ENCODE measurements at regions not wholly inside any gene's neighbourhood (a gene's known extent, or its start where the extent isn't known, plus 50 kb on each side); places are given as distances from the start of the nearest gene placed in this dataset.

DNA sequence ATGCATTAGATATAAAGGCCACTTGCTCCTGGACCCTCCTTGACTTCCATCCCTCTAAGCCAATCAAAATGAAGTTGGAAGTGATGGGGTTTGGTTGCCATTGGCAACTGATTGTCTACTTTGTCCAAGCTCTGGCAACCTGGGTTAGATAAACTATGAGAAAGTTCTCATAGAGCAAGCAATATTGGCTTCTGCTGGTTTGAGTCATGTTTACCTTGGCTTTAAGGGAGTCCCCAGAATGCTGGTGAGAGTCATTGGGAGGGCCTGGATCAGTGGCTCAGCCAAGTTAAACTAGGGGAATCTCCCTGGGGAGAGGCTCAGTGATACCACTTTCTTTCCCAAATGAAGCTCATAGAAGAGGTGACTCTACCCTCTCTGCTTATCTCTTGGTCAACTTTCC, 176.3 kb upstream of the ROPN1 start:
- TF ChIP-seq, protein P1, sequence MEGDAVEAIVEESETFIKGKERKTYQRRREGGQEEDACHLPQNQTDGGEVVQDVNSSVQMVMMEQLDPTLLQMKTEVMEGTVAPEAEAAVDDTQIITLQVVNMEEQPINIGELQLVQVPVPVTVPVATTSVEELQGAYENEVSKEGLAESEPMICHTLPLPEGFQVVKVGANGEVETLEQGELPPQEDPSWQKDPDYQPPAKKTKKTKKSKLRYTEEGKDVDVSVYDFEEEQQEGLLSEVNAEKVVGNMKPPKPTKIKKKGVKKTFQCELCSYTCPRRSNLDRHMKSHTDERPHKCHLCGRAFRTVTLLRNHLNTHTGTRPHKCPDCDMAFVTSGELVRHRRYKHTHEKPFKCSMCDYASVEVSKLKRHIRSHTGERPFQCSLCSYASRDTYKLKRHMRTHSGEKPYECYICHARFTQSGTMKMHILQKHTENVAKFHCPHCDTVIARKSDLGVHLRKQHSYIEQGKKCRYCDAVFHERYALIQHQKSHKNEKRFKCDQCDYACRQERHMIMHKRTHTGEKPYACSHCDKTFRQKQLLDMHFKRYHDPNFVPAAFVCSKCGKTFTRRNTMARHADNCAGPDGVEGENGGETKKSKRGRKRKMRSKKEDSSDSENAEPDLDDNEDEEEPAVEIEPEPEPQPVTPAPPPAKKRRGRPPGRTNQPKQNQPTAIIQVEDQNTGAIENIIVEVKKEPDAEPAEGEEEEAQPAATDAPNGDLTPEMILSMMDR (IDR thresholded peaks at IDR 0.05; ENCODE audit: control extremely low read depth in 1 of 3, insufficient read depth in 1 of 3, low read depth in 1 of 3, low read length in 3 of 3), result no peak
- TF ChIP-seq SP4 (IDR thresholded peaks at IDR 0.05; ENCODE audit: low read length) (no peak), HDAC2 (IDR thresholded peaks at IDR 0.05; ENCODE audit: borderline replicate concordance in 1 of 2, low read depth in 2 of 2, low read length in 2 of 2) (no peak), RFX5 (IDR thresholded peaks at IDR 0.05; ENCODE audit: borderline replicate concordance, low read depth, low read length) (no peak), TCF12 (IDR thresholded peaks at IDR 0.05; ENCODE audit: low read depth, low read length) (no peak), SP1 (IDR thresholded peaks at IDR 0.05; ENCODE audit: low read depth, low read length) (no peak), YY1 (IDR thresholded peaks at IDR 0.05; ENCODE audit: low read depth, low read length) (no peak), POLR2AphosphoS5 (IDR thresholded peaks at IDR 0.05; ENCODE audit: low read depth, low read length) (no peak), RAD21 (IDR thresholded peaks at IDR 0.05 in 1 of 2, conservative IDR thresholded peaks at IDR 0.05 in 1 of 2; ENCODE audit: low read depth in 2 of 2, low read length in 2 of 2) (no peak)
